Panc1 (cell line): ENCODE measurements at regions not wholly inside any gene's neighbourhood (a gene's known extent, or its start where the extent isn't known, plus 50 kb on each side); places are given as distances from the start of the nearest gene placed in this dataset.
"Not testable (repeated sequence)": the region's sequence is repeated elsewhere in the genome, so short reads cannot be mapped to it uniquely, and the experiment has no call there.

Experiments
- ATAC-seq: fragments of 200-7000 bp; cut with Tn5 transposase; 2 replicates; pipeline ENCODE4 v1.9.1; 2020; ENCODE audit warnings: mild to moderate bottlenecking, moderate library complexity
- BruUV-seq: library from RNA; stranded (reverse); fragments of 400-500 nt; replicated peaks from 2 replicates; lab custom pipeline; 2021; lab: Mats Ljungman, UMichigan
- CTCF ChIA-PET: fragments of 300-600 bp; sonication (Branson Sonifier 250); formaldehyde crosslinking; loops from one replicate; lab custom pipeline; 2022; ENCODE audit warnings: antibody characterized with exemption; lab: Charles Lee
- POLR2A ChIA-PET: fragments of 300-600 bp; sonication (Branson Sonifier 250); formaldehyde crosslinking; loops from one replicate; lab custom pipeline; 2022; ENCODE audit warnings: antibody characterized with exemption; lab: Charles Lee
- DNase-seq: peaks from one replicate; pipeline ENCODE4 v3.0.0-alpha.2; 2010; ENCODE audit warnings: low read depth, low spot score
- H3K27ac ChIP-seq: 2 replicates; pipeline ENCODE4 v1.5.1; 2011; ENCODE audit warnings: mild to moderate bottlenecking, low read length, inconsistent platforms
- H3K27me3 ChIP-seq: fragments of 200-500 bp; sonication (Bioruptor generic); 2 replicates; pipeline ENCODE4 v1.6.0; 2014; ENCODE audit warnings: low read length, inconsistent platforms; ENCODE audit not compliant: control insufficient read depth, insufficient read depth
- H3K36me3 ChIP-seq: fragments of 200-500 bp; sonication (Bioruptor generic); 2 replicates; pipeline ENCODE4 v1.5.1; 2014; ENCODE audit warnings: inconsistent platforms, mild to moderate bottlenecking, low read length, moderate library complexity; ENCODE audit not compliant: control insufficient read depth, insufficient read depth
- H3K4me1 ChIP-seq: 2 replicates; pipeline ENCODE4 v1.5.1; 2011; ENCODE audit warnings: inconsistent platforms, mild to moderate bottlenecking, low read length, moderate library complexity; ENCODE audit not compliant: control insufficient read depth, insufficient read depth
- H3K4me3 ChIP-seq, 2 experiments: 2 replicates each; pipeline ENCODE4 v1.5.1; 2011 to 2012; ENCODE audit warnings: low read depth in 2 of 2, low read length in 2 of 2, mild to moderate bottlenecking in 2 of 2, inconsistent platforms in 1 of 2, moderate library complexity in 1 of 2
- H3K9me3 ChIP-seq: fragments of 200-500 bp; sonication (Bioruptor generic); 2 replicates; pipeline ENCODE4 v1.5.1; 2014; ENCODE audit warnings: low read depth, mild to moderate bottlenecking, inconsistent platforms, low read length, moderate library complexity; ENCODE audit not compliant: control insufficient read depth, insufficient read depth
- CTCF ChIP-seq: fragments of 450-650 bp; IDR thresholded peaks from 2 replicates; pipeline ENCODE4 v1.5.1; 2017; ENCODE audit warnings: mild to moderate bottlenecking
- POLR2AphosphoS5 ChIP-seq: IDR thresholded peaks from 2 replicates; pipeline ENCODE4 v1.6.1; 2012; ENCODE audit warnings: mild to moderate bottlenecking, low read depth, low read length, moderate library complexity
- REST ChIP-seq, 2 experiments: IDR thresholded peaks; 2 replicates each; pipeline ENCODE4 v1.6.1; 2011 to 2012; ENCODE audit warnings: low read depth in 2 of 2, control low read depth in 1 of 2, low read length in 1 of 2, mild to moderate bottlenecking in 1 of 2, moderate library complexity in 1 of 2; ENCODE audit not compliant: insufficient read depth in 1 of 2
- SIN3A ChIP-seq: IDR thresholded peaks from 2 replicates; pipeline ENCODE4 v1.6.1; 2012; ENCODE audit warnings: low read depth, mild to moderate bottlenecking, low read length, moderate library complexity, borderline replicate concordance; ENCODE audit not compliant: insufficient read depth
- TCF7L2 ChIP-seq: IDR thresholded peaks from 2 replicates; pipeline ENCODE4 v1.6.1; 2011; ENCODE audit warnings: mild to moderate bottlenecking, low read depth, low read length, inconsistent platforms
- in situ Hi-C: cut with HindIII; loops from 2 replicates; pipeline ENCODE4 v1.10.0; 2016; ENCODE audit warnings: low sequenced_read_pairs, low pct_unique_long_range_greater_than_20kb
- intact Hi-C: fragments of 100-400 bp; cut with micrococcal nuclease; formaldehyde crosslinking; loops from one replicate; pipeline ENCODE4 v1.10.0; 2022; ENCODE audit not compliant: unreplicated experiment

DNA sequence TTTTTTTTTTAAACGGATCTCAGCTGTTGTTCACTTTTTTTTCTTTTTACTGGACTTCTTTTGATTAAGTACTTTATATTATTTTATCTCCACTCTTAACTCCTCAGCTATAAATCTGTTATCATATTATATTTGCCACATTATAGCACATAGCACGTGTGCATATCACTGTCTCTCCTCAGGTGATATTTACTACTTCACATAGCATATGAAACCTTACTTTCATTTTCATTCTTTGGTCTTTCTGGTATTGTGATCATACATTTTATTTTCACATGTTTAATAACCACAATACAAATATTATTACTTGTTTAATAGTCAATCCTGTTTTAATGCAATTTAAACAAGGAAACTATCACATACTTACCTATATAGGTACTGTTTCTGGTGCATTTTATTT, 993.1 kb upstream of the TMEFF2 start:
- H3K36me3 ChIP-seq: no peaks in the 10 kb centered on the region
- H3K27me3 ChIP-seq: no peaks in the 10 kb centered on the region
- ATAC-seq (no peak), DNase-seq (no peak)
- H3K27ac ChIP-seq: no peak overlapping the region
- in situ Hi-C loops: no loop called here
- H3K4me3 ChIP-seq: no peak overlapping the region
- POLR2A ChIA-PET: no interaction called here
- intact Hi-C loops: no loop called here
- CTCF ChIA-PET: no interaction called here
- no TSS peak for BruUV-seq
- no peaks in the 10 kb centered on the region for H3K9me3 ChIP-seq
- TF ChIP-seq TCF7L2 (no peak), REST (IDR thresholded peaks at IDR 0.05; ENCODE audit: insufficient read depth in 1 of 2, low read depth in 2 of 2, low read length in 1 of 2) (no peak), SIN3A (no peak), POLR2AphosphoS5 (no peak), CTCF (no peak)
- no peaks in the 10 kb centered on the region for H3K4me1 ChIP-seq

- POLR2A ChIA-PET, CTCF ChIA-PET, H3K27me3 ChIP-seq, intact Hi-C loops, ATAC-seq, H3K4me3 ChIP-seq, H3K9me3 ChIP-seq, H3K4me1 ChIP-seq, H3K27ac ChIP-seq, DNase-seq, in situ Hi-C loops, BruUV-seq, H3K36me3 ChIP-seq: not testable (repeated sequence)
These were observed 976.2 kb upstream of the TMEFF2 start for GRCh38 chr2:193170981-193171380.

GRCh38 chr2:193156480-193156879, 961.7 kb upstream of the TMEFF2 start:
- no peak for DNase-seq
- in situ Hi-C loops: no loop called here
- TF ChIP-seq POLR2AphosphoS5: no peak
- no peak for TF ChIP-seq CTCF
- no peak for TF ChIP-seq REST (IDR thresholded peaks at IDR 0.05; ENCODE audit: insufficient read depth in 1 of 2, low read depth in 2 of 2, low read length in 1 of 2)
- Histone ChIP-seq H3K27me3 (no peaks in the 10 kb centered on the region), H3K4me1 (no peaks in the 10 kb centered on the region), H3K4me3 (no peak overlapping the region), H3K9me3 (no peaks in the 10 kb centered on the region; the same call in 1 of the 2 replicates), H3K27ac (no peak overlapping the region), H3K36me3 (no peaks in the 10 kb centered on the region)
- POLR2A ChIA-PET: no interaction called here
- CTCF ChIA-PET: no interaction called here
- intact Hi-C loops: no loop called here
- BruUV-seq: no TSS peak
- ATAC-seq: no peak
